Endothelial cell of umbilical vein (primary cell): ENCODE measurements at regions not wholly inside any gene's neighbourhood (a gene's known extent, or its start where the extent isn't known, plus 50 kb on each side); places are given as distances from the start of the nearest gene placed in this dataset.

Experiments used
- BruUV-seq: library from RNA; stranded (reverse); fragments of 400-500 nt; replicated peaks from 2 replicates; lab custom pipeline; 2021; lab: Mats Ljungman, UMichigan
- CTCF ChIA-PET: fragments of 300-600, 350-600 bp; sonication (Branson Sonifier 250); formaldehyde crosslinking; loops from one replicate; lab custom pipeline; 2021; ENCODE audit warnings: antibody characterized with exemption, inconsistent platforms; lab: Charles Lee
- POLR2A ChIA-PET: fragments of 300-600, 350-600 bp; sonication (Branson Sonifier 250); formaldehyde crosslinking; loops from one replicate; lab custom pipeline; 2021; ENCODE audit warnings: antibody characterized with exemption, inconsistent platforms; lab: Charles Lee
- DNase-seq: peaks from one replicate; pipeline ENCODE4 v3.0.0-alpha.2; 2011; ENCODE audit warnings: low read depth, low spot score
- FAIRE-seq: peaks from 2 replicates; lab custom pipeline; 2011; peaks lifted over from hg19 to GRCh38; lab: Jason Lieb, UNC
- H2AFZ ChIP-seq: 2 replicates; pipeline ENCODE4 v1.6.0; 2012; ENCODE audit warnings: low read depth, low read length, control low read depth, inconsistent platforms
- H3K27ac ChIP-seq: 2 replicates; pipeline ENCODE4 v1.5.1; 2011; ENCODE audit warnings: low read depth, mild to moderate bottlenecking, control low read depth, low read length, moderate library complexity; ENCODE audit not compliant: insufficient read depth
- H3K27me3 ChIP-seq, 2 experiments: 2 replicates each; pipeline versions ENCODE4 v1.6.0 to v1.6.1; 2011; ENCODE audit warnings: low read length in 2 of 2, mixed read lengths in 1 of 2; ENCODE audit not compliant: control insufficient read depth in 2 of 2, insufficient read depth in 2 of 2
- H3K36me3 ChIP-seq, 2 experiments: 2 replicates in 1 of 2; 3 replicates in 1 of 2; pipeline ENCODE4 v1.5.1; 2011; ENCODE audit warnings: low read length in 2 of 2, mild to moderate bottlenecking in 1 of 2, moderate library complexity in 1 of 2; ENCODE audit not compliant: control insufficient read depth in 2 of 2, insufficient read depth in 2 of 2; ENCODE audit errors: extremely low read depth in 1 of 2
- H3K4me1 ChIP-seq: 3 replicates; pipeline ENCODE4 v1.5.1; 2011; ENCODE audit warnings: mild to moderate bottlenecking, low read length; ENCODE audit not compliant: control insufficient read depth, insufficient read depth; ENCODE audit errors: extremely low read depth
- H3K4me2 ChIP-seq: 2 replicates; pipeline ENCODE4 v1.6.1; 2011; ENCODE audit warnings: low read length, control low read depth, mixed read lengths; ENCODE audit not compliant: insufficient read depth
- H3K4me3 ChIP-seq, 3 experiments: fragments of 200-600 bp in 1 of 3; sonication (generic), shearing (Covaris generic) in 1 of 3; replicated peaks in 1 of 3; 2 replicates each; pipeline ENCODE4 v1.5.1; 2011 to 2016; ENCODE audit warnings: control low read depth in 3 of 3, low read length in 3 of 3, mild to moderate bottlenecking in 2 of 3, inconsistent platforms in 1 of 3, low read depth in 1 of 3, moderate library complexity in 1 of 3; ENCODE audit not compliant: insufficient read depth in 1 of 3
- H3K79me2 ChIP-seq: 2 replicates; pipeline ENCODE4 v1.6.0; 2012; ENCODE audit warnings: low read length, inconsistent platforms; ENCODE audit not compliant: control insufficient read depth, insufficient read depth
- H3K9ac ChIP-seq: replicated peaks from 2 replicates; pipeline ENCODE3; 2011; ENCODE audit warnings: low read length, control low read depth; ENCODE audit not compliant: insufficient read depth; ENCODE audit errors: extremely low read depth
- H3K9me1 ChIP-seq: replicated peaks from 3 replicates; pipeline ENCODE4 v1.6.0; 2011; ENCODE audit warnings: mild to moderate bottlenecking, low read length; ENCODE audit not compliant: control insufficient read depth, insufficient read depth; ENCODE audit errors: extremely low read depth
- H3K9me3 ChIP-seq: replicated peaks from 2 replicates; pipeline ENCODE4 v1.5.1; 2012; ENCODE audit warnings: low read length, inconsistent platforms; ENCODE audit not compliant: control insufficient read depth, insufficient read depth
- H4K20me1 ChIP-seq: replicated peaks from 2 replicates; pipeline ENCODE3; 2011; ENCODE audit warnings: mild to moderate bottlenecking, low read length; ENCODE audit not compliant: control insufficient read depth, insufficient read depth; ENCODE audit errors: extremely low read depth
- EZH2 ChIP-seq: IDR thresholded peaks from 2 replicates; pipeline ENCODE4 v1.6.1; 2012; ENCODE audit warnings: borderline replicate concordance, low read depth, mild to moderate bottlenecking, moderate library complexity, low read length, inconsistent platforms; ENCODE audit not compliant: severe bottlenecking
- FOS ChIP-seq: IDR thresholded peaks from 2 replicates; pipeline ENCODE4 v1.6.1; 2011; ENCODE audit warnings: mild to moderate bottlenecking, low read length, moderate library complexity, borderline replicate concordance; ENCODE audit not compliant: insufficient read depth
- GATA2 ChIP-seq: IDR thresholded peaks from 2 replicates; pipeline ENCODE4 v1.7.0; 2011; ENCODE audit warnings: low read depth, mild to moderate bottlenecking, moderate library complexity, mixed read lengths, low read length; ENCODE audit not compliant: insufficient read length, insufficient read depth
- JUN ChIP-seq: IDR thresholded peaks from 2 replicates; pipeline ENCODE4 v1.6.1; 2011; ENCODE audit warnings: borderline replicate concordance, low read depth; ENCODE audit not compliant: insufficient read length, insufficient read depth
- MYC ChIP-seq: IDR thresholded peaks from one replicate; pipeline ENCODE4 v1.6.1; 2011; ENCODE audit warnings: mild to moderate bottlenecking, low read depth, low read length
- POLR2A ChIP-seq: IDR thresholded peaks from 2 replicates; pipeline ENCODE4 v1.6.1; 2012; ENCODE audit warnings: low read depth, mild to moderate bottlenecking, control low read depth, low read length
- POLR2AphosphoS5 ChIP-seq: IDR thresholded peaks from 2 replicates; pipeline ENCODE4 v1.6.1; 2012; ENCODE audit warnings: low read depth, mild to moderate bottlenecking, control low read depth, low read length, moderate library complexity; ENCODE audit not compliant: insufficient read depth
- dilution Hi-C: fragments of 300-500 bp; cut with MboI; formaldehyde crosslinking; loops from one replicate; pipeline ENCODE4 v1.15.0; 2019; ENCODE audit warnings: low sequenced_read_pairs; ENCODE audit not compliant: extremely low pct_ligation_motif_present
- intact Hi-C: fragments of 100-400 bp; cut with micrococcal nuclease; formaldehyde crosslinking; loops from one replicate; pipeline ENCODE4 v1.10.0; 2022
- TF ChIP-seq, protein P1 (sequence below), 2 donors: IDR thresholded peaks; 1 replicate in 1 of 2; 2 replicates in 1 of 2; pipeline ENCODE4 v1.5.1; 2011; ENCODE audit warnings: low read length in 2 of 2, mild to moderate bottlenecking in 2 of 2, moderate library complexity in 2 of 2, control low read depth in 1 of 2, inconsistent platforms in 1 of 2, low read depth in 1 of 2; ENCODE audit not compliant: insufficient read depth in 1 of 2; ENCODE audit errors: extremely low read depth in 1 of 2
- TF ChIP-seq, protein P2 (sequence below): IDR thresholded peaks from 2 replicates; pipeline ENCODE4 v1.6.1; 2011; ENCODE audit not compliant: insufficient read depth, insufficient read length

DNA sequence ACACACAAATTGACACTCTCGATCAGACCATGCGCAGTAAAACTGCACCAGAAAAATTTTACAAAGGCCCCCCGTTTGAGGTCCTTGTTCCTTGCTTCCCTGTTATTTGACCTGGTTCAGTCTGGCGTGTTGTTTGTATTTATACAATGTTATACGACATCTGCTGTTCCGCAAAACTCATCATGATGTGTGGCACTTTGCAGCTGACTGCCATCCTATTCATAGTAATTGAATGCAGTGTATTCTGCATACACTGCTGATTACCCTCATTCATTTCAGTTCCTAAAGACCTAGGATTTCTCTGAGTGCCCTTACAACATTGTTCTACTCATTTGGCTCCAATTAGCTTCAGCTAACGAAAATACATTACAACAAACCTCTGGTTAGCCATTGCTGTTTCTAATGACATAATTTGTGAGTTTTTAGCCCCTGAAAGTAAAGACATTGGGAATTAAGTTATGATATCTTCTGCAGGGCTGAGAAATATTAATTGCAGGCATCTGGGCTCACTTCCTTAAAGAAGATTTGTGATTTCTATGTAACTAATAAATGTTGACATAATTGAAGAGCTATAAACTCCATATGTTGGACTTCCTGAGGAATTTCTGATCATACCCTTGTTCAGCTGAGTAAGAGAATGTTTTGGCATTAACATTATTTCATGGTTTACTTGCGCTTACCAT, 75.7 kb downstream of the C3orf38 start:
- H3K4me1 ChIP-seq, result no peaks in the 10 kb centered on the region
- DNase-seq (no peak), FAIRE-seq (no peak)
- H3K9me3 ChIP-seq, result no peaks in the 10 kb centered on the region
- CTCF ChIA-PET, result no interaction called here
- no TSS peak for BruUV-seq
- no peak overlapping the region for H3K4me3 ChIP-seq
- no peaks in the 10 kb centered on the region for H3K79me2 ChIP-seq
- H3K27ac ChIP-seq, result no peak overlapping the region
- intact Hi-C loops (no loop called here), dilution Hi-C loops (no loop called here)
- no peak overlapping the region for H2AFZ ChIP-seq
- H3K9ac ChIP-seq, result no peak overlapping the region
- H4K20me1 ChIP-seq, result no peaks in the 10 kb centered on the region
- H3K9me1 ChIP-seq, result no peaks in the 10 kb centered on the region
- TF ChIP-seq, protein P1, sequence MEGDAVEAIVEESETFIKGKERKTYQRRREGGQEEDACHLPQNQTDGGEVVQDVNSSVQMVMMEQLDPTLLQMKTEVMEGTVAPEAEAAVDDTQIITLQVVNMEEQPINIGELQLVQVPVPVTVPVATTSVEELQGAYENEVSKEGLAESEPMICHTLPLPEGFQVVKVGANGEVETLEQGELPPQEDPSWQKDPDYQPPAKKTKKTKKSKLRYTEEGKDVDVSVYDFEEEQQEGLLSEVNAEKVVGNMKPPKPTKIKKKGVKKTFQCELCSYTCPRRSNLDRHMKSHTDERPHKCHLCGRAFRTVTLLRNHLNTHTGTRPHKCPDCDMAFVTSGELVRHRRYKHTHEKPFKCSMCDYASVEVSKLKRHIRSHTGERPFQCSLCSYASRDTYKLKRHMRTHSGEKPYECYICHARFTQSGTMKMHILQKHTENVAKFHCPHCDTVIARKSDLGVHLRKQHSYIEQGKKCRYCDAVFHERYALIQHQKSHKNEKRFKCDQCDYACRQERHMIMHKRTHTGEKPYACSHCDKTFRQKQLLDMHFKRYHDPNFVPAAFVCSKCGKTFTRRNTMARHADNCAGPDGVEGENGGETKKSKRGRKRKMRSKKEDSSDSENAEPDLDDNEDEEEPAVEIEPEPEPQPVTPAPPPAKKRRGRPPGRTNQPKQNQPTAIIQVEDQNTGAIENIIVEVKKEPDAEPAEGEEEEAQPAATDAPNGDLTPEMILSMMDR (IDR thresholded peaks at IDR 0.05; ENCODE audit: extremely low read depth in 1 of 2, insufficient read depth in 1 of 2, low read depth in 1 of 2, low read length in 2 of 2), result no peak
- TF ChIP-seq GATA2 (no peak), EZH2 (no peak), FOS (no peak), MYC (no peak), JUN (no peak), POLR2AphosphoS5 (no peak), POLR2A (no peak)
- TF ChIP-seq, protein P2, sequence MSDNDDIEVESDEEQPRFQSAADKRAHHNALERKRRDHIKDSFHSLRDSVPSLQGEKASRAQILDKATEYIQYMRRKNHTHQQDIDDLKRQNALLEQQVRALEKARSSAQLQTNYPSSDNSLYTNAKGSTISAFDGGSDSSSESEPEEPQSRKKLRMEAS, result no peak
- H3K4me2 ChIP-seq, result no peak overlapping the region
- no peaks in the 10 kb centered on the region for H3K27me3 ChIP-seq
- POLR2A ChIA-PET, result no interaction called here
- no peaks in the 10 kb centered on the region for H3K36me3 ChIP-seq
